Panc1 (cell line): ENCODE measurements at regions not wholly inside any gene's neighbourhood (a gene's known extent, or its start where the extent isn't known, plus 50 kb on each side); places are given as distances from the start of the nearest gene placed in this dataset.

Experiments
- POLR2AphosphoS5 ChIP-seq: IDR thresholded peaks from 2 replicates; pipeline ENCODE4 v1.6.1; 2012; ENCODE audit warnings: mild to moderate bottlenecking, low read depth, low read length, moderate library complexity
- TCF7L2 ChIP-seq: IDR thresholded peaks from 2 replicates; pipeline ENCODE4 v1.6.1; 2011; ENCODE audit warnings: mild to moderate bottlenecking, low read depth, low read length, inconsistent platforms
- TF ChIP-seq, protein P1 (sequence below): fragments of 450-650 bp; IDR thresholded peaks from 2 replicates; pipeline ENCODE4 v1.5.1; 2017; ENCODE audit warnings: mild to moderate bottlenecking
- TF ChIP-seq, protein P2 (sequence below), 2 experiments: IDR thresholded peaks; 2 replicates each; pipeline ENCODE4 v1.6.1; 2011 to 2012; ENCODE audit warnings: low read depth in 2 of 2, control low read depth in 1 of 2, low read length in 1 of 2, mild to moderate bottlenecking in 1 of 2, moderate library complexity in 1 of 2; ENCODE audit not compliant: insufficient read depth in 1 of 2

DNA sequence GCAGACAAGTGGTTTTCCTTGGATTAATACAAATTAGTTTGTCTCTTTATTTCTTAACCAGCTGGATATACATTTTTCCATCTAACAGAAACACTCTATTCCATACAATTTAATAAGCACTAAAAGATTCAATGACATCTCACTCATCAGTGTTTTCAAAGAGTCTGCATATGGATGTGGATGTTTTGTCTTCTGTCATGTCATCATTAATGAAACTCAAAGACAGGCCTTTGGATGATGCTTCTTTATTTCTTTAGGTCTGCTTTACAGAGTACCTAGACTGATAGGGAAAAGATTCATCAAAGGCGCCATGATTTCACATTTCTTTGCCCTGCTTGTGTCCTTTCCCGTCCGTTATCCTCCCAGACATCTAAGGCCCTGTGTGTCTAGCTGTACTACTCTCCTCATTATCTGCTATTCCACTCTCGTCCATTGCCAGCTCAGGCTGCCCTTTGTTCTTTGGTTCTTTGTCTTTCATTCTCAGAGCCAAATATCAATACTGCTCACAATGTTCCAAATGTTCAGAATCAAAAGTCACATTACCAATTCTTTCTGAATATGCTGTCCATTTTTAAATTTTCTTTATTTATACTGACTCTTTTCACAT lies 232.3 kb upstream of the CHAC2 start:
- TF ChIP-seq TCF7L2 (no peak), POLR2AphosphoS5 (no peak)
- TF ChIP-seq, protein P1, sequence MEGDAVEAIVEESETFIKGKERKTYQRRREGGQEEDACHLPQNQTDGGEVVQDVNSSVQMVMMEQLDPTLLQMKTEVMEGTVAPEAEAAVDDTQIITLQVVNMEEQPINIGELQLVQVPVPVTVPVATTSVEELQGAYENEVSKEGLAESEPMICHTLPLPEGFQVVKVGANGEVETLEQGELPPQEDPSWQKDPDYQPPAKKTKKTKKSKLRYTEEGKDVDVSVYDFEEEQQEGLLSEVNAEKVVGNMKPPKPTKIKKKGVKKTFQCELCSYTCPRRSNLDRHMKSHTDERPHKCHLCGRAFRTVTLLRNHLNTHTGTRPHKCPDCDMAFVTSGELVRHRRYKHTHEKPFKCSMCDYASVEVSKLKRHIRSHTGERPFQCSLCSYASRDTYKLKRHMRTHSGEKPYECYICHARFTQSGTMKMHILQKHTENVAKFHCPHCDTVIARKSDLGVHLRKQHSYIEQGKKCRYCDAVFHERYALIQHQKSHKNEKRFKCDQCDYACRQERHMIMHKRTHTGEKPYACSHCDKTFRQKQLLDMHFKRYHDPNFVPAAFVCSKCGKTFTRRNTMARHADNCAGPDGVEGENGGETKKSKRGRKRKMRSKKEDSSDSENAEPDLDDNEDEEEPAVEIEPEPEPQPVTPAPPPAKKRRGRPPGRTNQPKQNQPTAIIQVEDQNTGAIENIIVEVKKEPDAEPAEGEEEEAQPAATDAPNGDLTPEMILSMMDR: no peak
- TF ChIP-seq, protein P2, sequence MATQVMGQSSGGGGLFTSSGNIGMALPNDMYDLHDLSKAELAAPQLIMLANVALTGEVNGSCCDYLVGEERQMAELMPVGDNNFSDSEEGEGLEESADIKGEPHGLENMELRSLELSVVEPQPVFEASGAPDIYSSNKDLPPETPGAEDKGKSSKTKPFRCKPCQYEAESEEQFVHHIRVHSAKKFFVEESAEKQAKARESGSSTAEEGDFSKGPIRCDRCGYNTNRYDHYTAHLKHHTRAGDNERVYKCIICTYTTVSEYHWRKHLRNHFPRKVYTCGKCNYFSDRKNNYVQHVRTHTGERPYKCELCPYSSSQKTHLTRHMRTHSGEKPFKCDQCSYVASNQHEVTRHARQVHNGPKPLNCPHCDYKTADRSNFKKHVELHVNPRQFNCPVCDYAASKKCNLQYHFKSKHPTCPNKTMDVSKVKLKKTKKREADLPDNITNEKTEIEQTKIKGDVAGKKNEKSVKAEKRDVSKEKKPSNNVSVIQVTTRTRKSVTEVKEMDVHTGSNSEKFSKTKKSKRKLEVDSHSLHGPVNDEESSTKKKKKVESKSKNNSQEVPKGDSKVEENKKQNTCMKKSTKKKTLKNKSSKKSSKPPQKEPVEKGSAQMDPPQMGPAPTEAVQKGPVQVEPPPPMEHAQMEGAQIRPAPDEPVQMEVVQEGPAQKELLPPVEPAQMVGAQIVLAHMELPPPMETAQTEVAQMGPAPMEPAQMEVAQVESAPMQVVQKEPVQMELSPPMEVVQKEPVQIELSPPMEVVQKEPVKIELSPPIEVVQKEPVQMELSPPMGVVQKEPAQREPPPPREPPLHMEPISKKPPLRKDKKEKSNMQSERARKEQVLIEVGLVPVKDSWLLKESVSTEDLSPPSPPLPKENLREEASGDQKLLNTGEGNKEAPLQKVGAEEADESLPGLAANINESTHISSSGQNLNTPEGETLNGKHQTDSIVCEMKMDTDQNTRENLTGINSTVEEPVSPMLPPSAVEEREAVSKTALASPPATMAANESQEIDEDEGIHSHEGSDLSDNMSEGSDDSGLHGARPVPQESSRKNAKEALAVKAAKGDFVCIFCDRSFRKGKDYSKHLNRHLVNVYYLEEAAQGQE (IDR thresholded peaks at IDR 0.05; ENCODE audit: insufficient read depth in 1 of 2, low read depth in 2 of 2, low read length in 1 of 2): no peak
